HG02981 (cell line): ENCODE measurements at regions not wholly inside any gene's neighbourhood (a gene's known extent, or its start where the extent isn't known, plus 50 kb on each side); places are given as distances from the start of the nearest gene placed in this dataset.
"Not testable (repeated sequence)": the region's sequence is repeated elsewhere in the genome, so short reads cannot be mapped to it uniquely, and the experiment has no call there.

Source experiments
- ATAC-seq: cut with Tn5 transposase; IDR thresholded peaks from one replicate; pipeline ENCODE4 v1.9.1; 2021; ENCODE audit warnings: mild to moderate bottlenecking, moderate library complexity; ENCODE audit not compliant: unreplicated experiment

DNA sequence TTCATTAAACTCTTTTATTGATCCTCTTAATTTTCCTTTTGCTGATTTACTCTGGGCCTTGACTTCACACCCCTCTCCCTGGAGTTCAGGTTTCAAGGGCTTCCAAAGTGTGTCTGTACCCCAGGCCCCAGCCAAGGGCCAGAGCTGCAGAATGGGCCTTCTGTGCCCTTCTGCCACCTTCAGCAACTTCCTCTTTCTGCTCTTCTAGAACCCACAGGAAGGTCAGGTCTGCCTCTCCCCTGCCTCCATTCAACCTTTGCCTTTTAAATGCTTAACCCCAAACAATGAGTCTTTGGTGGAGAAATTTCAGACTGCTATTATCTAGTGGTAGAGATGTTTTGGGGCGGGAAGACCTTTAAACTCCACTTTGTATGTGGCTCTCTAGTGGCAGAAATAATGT, 63.1 kb downstream of the TSN start:
- ATAC-seq = no peak

DNA sequence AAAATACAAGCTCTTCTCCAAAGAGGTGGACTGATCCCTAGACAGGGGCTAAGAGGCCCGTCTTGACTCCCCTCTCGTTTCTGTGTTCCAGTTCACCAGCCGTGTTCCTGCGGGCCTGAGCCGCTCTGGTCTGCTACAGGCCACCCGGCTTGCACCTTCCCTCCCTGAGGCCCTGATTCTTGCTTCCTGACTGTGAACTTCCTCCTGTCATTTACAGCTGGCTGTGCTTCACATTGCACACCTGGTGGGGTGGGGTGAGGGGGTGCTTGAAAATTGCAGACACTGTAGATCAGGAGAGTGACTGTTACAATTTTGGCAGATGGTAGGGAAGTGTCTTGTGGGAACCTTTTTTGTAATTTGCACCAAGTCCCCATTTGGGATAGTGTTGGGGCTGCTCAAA, 64.4 kb downstream of the TSN start:
- ATAC-seq = no peak

- ATAC-seq = no peak
Observed at GRCh38 chr2:121821476-121822158, 66.2 kb downstream of the TSN start.

GRCh38 chr2:121824264-121824663, 68.8 kb downstream of the TSN start:
- ATAC-seq = no peak

DNA sequence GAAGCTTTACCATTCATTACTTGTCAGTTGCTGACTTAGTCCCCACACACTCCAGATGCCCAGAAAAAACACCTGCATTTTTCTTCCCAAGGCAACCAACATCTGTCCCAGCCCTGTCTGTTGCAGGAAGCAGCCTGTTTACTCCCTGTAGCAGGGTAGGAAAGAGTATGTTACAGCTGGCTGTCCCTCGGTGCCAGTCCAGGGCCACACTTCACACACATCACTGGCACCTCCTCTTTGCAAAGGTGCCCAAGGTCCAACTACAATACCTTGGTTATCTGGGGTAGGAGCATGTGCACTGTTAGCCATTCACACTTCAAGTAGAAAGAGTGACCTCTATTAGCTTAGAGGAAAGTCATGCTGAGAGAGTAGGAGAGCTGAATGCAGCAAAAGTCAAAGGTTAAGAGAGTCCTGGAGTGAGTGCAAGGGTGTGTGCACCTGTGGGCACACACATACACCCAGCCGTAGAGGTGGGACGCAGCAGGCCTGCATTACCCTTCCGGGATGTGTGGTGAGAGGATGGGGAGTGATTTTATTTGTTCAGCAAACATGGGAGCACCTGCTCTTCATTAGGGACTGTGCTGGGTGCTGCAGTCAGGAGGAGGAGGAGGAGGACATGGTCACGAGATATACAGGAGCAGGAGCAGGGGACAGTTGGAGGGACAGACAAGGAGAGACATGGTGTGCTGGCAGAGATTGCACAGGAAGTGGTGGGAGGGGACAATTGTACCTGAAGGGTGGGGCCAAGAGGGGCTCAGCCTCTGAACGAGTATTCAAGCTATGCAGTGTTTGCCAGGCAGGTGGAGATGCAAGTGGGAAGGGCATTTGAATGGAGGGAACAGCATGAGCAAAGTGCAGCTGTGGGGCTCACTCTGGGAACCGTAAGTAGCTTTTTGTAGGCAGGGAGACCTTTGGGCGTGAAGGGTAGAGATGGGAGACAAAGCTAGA, 69.8 kb downstream of the TSN start:
- no peak for ATAC-seq

DNA sequence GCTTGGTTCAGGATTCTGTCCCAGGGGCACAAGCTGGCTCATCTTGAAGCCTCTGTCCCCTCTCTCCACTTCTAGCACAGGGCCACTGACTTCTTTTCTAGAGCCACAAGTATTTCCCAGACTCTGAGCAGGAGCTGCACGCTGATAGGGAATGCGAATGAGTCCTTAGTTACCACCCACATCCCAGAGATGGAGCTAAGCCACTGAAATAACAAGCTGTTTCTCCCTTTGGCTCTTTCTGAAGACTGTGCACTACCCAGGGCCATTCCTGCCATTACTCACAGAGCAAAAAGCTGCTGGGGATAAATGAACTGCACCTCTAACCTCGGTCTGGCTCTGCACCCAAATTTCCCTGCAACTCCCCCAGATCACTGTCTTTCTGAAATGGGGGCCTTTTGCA, 70.6 kb downstream of the TSN start:
- no peak for ATAC-seq

GRCh38 chr2:121828281-121828731, 72.9 kb downstream of the TSN start:
- ATAC-seq = no peak

- ATAC-seq = no peak
Observed at GRCh38 chr2:121830809-121831208, 75.4 kb downstream of the TSN start.

DNA sequence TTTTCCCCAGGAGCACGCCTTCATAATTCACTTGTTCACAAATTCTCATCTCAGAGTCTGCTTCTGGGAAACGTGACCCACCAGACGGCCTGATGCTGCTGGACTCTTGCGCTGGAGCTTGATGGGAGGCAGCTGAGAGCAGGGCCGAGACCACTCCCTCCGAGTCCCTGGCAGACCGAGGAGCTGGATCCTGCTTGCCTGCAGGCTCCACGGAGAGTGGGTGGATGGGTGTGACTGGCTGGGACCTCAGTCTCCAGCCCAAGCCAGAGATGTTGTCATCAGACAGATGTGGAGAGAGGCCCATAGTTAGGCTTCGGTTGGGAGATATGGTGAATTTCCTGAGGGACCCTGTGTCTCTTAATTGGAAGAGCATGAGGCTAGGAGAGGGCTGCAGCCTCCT, 76.4 kb downstream of the TSN start:
- no peak for ATAC-seq

GRCh38 chr2:121832412-121833357, 77.2 kb downstream of the TSN start:
- ATAC-seq = no peak

DNA sequence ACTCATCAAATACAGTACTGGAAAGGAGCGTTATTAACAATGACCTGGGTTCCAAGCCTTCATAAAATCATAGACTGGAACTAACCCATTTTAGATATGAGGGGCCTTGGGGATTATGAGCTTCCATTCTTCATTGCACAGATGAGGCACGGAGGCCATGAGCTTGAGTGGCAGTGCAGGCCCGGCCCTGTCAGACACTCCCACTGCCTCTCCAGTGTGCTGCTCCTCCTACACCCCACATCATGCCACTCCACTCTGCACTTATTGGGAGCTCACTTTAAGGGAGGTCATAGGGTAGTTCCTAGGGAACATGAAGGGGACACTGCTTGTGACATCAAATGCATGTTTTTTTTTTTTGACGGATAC, 77.9 kb downstream of the TSN start:
- ATAC-seq = no peak

DNA sequence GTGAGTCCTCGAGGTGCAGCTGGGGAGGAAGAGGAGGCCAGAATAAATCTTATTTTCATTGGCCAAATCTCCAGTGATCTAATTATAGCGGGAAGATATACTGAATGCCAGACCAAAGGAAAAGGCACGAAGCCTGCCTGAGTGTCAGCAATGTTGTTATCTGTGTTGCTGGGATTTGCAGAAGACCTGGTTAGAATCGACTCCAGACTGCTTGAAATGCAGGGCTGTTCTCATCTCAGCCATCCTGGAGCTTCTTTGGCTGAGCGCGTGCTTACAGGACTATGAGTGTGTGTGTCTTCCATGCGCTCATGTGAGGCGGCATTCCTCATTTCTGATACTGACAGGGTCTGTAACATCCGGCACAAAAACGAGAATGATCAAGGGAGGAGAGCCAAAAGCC, 81.2 kb downstream of the TSN start:
- ATAC-seq = no peak

DNA sequence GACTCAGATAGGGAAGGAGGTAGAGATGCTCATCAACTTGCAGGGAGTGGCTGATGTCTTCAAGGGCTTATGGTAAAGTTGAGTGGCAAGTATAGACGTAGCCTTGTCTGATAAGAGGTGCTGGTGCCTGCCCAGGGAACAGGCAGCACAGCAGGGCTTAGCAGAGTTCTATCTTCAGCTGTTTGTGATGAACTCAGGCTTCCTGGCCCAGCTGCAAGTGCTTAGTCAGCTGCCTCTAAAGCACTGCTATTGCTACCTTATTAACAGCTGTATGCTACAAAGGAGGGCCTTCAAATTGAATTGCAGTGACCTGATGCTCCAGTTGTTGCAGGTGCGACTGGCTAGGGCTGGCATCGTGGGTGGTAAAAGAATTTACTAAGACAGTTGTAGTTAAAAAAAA, 82.1 kb downstream of the TSN start:
- no peak for ATAC-seq

- ATAC-seq = no peak
Observed at GRCh38 chr2:121838551-121838950, 83.1 kb downstream of the TSN start.

- no peak for ATAC-seq
Observed at GRCh38 chr2:121839584-121839983, 84.1 kb downstream of the TSN start.

DNA sequence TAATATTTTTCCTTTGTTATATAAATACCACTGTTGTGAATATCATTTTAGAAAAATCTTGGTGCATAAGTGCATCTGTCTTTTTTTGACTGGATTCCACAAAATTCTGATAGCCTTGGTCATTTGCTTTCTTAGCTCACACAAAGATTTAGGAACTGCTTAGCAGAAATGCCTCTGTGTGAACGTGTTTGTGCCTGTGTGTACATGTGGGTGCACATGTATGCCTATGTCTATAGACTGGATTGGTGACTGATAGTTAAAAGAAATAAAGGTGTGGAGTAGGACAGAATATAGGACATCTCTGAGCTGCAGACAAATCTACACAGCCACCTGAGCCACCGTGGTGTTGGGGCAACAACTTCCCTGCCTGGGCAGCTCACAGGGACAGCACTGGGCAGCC, 93.8 kb downstream of the TSN start:
- ATAC-seq = no peak

- ATAC-seq = not testable (repeated sequence)
Observed at GRCh38 chr2:121853149-121853548, 97.7 kb downstream of the TSN start.

- no peak for ATAC-seq
Observed at GRCh38 chr2:121855510-121855909, 100.1 kb downstream of the TSN start.

DNA sequence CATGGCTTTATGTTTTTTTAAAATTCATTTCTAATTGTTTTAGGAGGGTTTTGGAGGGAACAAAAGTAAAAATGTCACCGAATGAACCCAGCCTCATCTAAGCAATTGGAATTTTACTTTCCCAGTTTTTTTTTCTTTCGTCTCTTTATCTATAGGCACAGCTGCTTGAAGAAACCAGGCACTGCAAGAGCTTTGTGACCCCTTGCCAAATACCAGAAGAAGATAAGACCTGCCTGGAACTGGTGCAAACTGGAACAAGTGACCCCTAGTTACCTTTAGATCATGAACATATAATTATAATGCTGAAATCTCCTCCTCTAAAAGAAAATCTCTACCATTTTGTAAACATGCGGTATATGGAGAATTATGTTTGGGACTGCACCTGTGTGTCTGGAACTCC, 100.9 kb downstream of the TSN start:
- no peak for ATAC-seq

- no peak for ATAC-seq
Observed at GRCh38 chr2:121858369-121858768, 102.9 kb downstream of the TSN start.

GRCh38 chr2:121858847-121859246, 103.4 kb downstream of the TSN start:
- ATAC-seq = no peak
